T-helper 2 cell treated with Interferon-gamma antibody and Interleukin-4, amounts not matched to agents 100 ng/mL and 5 ng/mL, for 36 hours (primary cell): ENCODE measurements at regions not wholly inside any gene's neighbourhood (a gene's known extent, or its start where the extent isn't known, plus 50 kb on each side); places are given as distances from the start of the nearest gene placed in this dataset.
"Not testable (repeated sequence)": the region's sequence is repeated elsewhere in the genome, so short reads cannot be mapped to it uniquely, and the experiment has no call there.

Experiments used
- intact Hi-C: fragments of 100-400 bp; cut with micrococcal nuclease; formaldehyde crosslinking; loops from one replicate; pipeline ENCODE4 v1.15.1; 2023

DNA sequence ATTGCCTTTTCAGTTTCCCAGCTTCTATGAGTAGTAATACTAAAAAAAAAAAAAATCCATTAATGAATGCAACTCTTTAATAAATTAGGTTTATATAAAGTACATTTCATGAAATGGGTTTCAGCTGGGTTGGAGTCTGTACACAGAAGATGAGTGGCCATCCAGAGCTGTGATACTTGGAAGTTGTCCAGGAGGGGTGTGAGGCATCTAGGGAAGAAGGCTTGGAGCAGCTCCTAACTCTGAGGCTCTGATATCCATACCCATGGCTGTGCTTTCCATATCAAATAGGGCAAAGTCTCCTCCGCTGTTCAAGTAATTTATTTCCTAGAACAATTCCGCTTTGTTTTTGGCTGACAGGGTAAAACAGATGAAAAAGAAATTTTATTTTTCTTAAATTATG lies 423.3 kb upstream of the TENM3 start:
- intact Hi-C loops: no loop called here

DNA sequence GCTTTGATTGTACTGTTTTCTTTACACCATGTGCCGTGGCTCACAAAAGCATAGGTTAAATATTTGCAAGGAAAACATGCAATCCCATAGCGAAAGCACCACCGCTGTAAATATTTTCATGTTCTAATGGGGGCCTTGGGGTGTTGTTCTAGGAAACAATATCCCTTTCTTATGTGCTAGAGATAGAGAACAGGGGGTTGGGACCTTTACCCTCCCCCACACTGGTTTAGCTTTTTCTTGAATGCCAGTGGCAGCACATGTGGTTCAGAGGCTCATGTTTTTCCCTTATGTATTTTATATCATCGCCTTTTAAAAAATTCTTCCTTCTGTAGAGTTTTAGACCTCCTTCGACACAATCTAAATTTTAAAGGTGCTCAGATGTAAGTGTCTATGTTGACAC lies 422.6 kb upstream of the TENM3 start:
- intact Hi-C loops: no loop called here

DNA sequence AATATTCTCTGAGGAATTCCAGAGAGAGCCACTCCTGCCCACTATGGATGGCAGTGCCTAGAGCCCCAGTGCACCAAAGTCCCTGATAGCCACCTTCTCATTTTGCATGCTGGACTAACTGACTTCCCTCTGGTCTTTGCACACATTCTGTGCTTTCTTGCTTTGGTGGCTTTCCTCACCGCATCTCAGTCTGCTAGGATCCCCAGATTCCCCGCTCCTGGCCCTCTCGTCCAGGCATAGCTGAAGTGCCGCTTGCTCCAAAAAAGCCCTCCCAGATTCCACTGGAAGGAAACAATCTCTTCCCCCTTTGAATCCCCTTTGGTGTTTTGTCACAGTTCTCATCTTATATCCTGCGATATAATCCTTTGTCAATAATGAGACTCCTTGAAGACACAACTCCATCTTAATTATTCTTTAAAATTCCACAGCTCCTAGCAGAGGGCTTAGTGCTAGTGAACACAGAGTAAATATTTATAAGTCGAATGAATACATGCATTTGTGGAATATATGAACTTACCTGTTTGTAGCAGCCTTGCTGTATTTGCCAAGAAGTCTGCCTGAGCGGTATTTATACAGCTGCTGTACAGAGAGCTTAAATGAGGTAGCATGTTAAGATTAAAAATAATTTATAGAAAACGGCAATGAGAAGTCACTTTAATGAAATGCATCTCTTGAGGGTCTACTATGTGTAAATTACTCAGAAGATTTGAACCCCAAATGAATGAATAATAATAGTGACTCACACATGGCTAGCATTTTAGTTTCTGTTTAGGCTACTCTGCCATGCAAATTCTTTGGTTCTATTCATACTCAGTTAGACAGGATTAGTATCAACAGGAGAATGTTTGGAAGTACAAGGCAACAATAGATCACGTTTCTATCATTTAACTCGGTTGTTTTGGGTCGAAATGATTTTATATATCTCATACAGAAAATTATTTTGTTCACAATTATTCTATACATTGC lies 421.9 kb upstream of the TENM3 start:
- intact Hi-C loops: no loop called here

DNA sequence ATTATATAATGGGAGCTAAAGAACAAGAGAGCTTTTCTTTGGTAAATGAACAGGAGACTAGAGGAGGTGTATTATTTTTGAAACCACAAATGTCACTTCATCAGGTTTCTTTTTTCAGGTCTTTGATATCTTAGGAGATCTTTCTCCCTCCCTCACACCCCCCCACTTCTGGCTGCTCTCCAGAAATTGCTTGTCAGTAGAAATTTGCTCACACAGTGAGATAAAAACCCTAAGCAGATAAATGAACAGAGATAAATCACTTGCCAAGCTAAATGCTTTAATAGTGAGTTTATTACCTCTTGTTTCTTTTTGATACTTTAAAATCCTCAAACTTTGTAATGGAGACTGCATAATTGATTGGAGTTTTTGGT lies 421.2 kb upstream of the TENM3 start:
- intact Hi-C loops: no loop called here

DNA sequence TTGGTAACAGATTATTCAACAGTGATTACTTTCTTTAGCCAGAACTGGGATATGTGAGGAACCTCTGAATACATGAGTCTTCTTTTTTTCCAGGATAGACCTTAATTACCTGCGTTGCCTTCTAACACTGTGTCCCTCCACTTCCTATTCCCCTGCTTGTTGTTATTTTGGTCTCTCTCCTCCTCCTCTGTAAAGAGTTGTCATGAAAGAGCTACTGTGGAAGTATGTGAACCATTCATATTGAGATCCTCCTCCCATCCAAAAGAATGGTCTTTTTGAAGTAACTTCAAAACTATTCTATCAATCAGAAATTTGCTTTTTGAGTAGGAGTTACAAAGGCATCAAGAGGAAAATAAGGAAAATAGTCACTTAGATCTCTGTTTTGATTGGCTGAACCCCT lies 420.0 kb upstream of the TENM3 start:
- intact Hi-C loops: no loop called here

DNA sequence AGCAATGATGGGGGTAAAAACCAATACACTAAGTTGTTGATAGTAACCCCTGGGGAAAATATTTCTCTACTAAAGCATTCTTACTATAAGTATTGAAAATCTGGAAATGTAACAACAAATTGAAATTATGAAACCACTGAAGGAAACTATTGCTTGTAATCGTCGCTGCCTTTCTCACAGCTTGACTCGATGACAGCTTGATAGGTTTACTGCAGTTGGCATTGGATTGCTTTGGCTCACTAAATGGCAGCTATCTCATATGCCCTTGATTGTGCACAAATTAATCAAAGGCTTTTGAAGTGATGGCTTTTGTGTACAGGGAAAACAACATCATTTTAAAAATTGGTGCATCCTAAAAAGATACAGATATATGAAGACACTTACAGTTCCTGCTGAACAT lies 419.6 kb upstream of the TENM3 start:
- intact Hi-C loops: no loop called here

DNA sequence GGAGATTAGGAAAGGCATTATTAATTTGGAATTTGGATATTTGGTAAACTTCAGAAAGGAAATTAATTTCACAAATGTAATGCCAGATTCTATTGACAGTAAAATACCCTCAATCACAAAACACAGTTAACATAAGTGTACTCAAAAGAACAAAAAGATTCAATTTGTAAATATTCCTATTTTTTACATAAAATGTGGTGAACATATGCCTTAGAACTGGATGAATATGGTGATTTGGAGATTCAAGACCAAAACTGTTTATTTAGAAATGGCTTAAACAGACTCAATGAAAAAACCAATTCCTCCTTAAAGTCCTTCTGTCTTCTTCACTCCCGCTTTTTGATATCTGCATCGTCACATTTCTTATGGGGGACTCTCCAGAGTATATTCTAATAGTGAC lies 417.6 kb upstream of the TENM3 start:
- intact Hi-C loops: no loop called here

DNA sequence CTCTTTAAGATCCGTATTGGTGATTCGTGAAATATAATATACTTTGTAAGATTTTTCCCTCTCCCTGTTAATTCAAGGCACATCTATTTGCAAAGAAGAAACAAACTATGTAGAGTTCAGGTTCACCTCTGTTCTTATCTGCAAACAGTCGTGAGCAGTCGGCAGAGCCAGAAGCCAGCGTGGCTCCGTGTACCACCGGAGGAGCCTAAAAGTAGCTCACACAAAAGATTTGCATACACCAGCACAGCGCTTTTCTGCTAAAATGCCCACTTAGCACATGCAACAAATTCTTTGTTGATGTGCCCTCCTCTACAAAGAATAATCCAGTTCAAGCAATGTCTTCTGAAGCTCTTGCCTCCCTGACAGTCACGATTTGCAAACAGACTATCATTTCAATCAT lies 416.0 kb upstream of the TENM3 start:
- intact Hi-C loops: no loop called here

DNA sequence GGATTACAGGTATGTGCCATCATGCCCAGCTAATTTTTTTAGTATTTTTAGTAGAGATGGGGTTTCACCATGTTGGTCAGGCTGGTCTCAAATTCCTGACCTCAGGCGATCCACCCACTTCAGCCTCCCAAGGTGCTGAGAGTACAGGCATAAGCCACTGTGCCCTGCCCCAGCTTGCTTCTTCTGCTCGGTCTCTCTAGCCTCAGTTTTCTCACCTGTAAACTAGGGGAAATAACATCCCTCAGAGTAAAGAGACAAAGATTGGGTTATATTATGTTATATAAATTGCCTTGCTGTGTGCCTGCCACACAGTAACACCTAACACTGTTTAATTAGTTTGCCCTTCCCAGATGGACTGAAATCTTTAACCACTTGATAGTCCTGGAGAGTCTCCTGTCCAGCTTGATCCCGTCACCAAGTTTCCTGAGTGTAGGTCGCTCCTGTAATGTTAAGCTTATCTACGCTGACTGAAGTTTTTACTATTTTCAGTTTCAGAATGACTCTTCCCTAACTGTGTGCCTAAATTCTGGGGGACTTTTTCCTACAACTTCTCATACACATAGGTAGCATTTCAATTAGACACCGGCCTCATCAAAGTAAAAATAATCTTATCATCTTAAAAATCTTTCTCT lies 412.7 kb upstream of the TENM3 start:
- intact Hi-C loops: no loop called here

DNA sequence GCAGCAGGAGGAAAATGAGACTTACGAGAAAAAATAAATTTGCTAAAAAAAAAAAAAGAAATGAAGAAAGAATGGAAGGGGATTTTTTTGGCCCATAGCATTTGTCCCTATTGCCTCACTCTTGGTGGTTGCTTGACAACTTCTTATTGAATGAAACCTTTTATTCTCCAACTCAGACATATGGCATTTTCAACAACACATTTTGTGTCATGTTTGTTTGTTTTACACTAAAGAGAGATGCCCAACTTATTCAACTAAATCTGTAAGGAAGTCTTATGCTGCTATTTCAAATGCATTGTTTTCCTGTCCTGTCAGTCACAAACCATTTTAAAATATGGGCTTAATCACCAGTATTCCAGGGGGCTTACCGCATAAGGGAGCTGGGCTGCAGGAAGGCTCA lies 409.1 kb upstream of the TENM3 start:
- intact Hi-C loops: no loop called here

DNA sequence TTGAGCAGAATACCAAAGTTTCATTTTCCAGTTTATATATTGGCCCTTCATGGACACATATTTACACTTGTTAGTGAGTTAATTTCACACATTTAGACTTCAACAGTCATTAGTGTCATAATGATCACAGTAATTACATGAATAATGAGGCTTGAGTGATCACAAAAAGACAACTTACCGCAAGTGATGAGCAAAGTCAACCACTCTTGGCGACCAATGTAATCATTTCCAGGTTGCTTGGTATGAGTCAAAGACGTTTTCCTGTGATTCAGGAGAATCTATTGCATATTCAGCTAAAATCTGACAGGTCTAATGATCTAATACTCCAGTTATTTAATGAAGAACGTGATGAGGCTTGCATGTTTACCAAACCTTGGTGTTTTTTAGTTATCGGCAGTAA lies 407.9 kb upstream of the TENM3 start:
- intact Hi-C loops: no loop called here

DNA sequence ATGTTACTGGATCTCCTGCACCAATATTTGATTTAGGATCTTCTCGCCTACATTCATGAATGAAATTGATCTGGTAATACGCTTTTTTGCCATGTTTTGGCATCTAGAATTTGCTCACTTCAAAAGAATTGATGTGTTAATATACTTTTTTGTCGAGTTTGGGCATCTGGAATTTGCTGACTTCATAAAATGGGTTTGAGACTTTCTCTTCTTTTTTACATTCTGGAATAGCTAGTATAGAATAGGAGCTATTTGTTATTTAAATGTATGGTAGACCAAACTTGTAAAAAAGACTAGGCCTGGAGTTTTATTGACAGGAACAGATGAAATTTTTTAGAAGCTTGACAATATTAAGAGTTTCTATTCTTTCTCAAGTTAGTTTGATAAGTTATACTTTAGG lies 404.9 kb upstream of the TENM3 start:
- intact Hi-C loops: no loop called here

DNA sequence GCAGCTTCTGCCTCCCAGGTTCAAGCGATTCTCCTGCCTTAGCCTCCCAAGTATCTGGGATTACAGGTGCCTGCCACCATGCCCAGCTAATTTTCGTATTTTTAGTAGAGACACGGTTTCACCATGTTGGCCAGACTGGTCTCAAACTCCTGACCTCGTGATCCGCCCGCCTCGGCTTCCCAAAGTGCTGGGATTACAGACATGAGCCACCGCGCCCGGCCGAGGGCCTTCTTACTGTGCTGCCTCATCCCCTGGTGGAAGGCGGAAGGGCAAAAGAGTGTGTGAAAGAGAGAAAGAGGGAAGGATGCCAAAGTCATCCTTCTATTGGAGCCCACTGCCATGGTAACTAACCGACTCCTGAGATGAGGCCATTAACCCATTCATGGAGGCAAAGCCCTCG lies 399.4 kb upstream of the TENM3 start:
- intact Hi-C loops: not testable (repeated sequence)

DNA sequence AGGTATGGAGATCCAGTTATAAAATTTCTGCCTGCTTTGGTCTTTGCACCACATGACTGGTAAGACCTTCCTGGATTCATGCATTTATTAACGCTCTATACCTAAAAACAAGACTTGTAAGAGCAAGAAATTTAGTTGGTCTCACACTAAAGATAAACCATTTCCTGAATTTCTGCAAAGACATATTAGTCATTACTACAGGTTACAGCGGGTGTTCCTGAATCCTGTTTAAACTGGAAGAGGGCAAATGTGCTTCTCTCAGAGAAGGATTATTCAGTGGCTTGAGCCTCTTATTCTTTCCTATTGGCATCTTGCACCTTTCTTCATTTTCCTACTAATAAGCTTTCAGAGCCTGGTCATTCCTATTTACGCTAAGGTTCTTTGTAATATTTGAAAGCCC lies 397.6 kb upstream of the TENM3 start:
- intact Hi-C loops: no loop called here

DNA sequence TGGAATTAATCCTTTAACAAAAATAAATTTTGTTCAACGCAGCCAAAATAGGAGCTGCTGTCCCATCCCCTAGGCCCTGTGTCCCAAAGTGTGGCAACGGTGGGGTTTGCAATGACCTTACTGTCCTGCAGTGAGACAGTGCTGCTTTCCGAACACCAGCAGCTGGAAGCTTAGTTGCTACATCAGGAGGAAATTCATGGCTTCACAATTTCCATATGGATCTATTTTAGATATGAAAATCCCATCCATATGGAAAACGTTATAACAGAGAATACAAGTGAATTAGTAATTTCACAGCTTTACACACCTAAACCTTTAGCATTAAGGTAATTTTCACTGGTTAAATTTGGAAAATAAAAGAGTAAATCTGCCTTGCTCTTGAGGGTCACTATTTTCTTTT lies 396.3 kb upstream of the TENM3 start:
- intact Hi-C loops: no loop called here

DNA sequence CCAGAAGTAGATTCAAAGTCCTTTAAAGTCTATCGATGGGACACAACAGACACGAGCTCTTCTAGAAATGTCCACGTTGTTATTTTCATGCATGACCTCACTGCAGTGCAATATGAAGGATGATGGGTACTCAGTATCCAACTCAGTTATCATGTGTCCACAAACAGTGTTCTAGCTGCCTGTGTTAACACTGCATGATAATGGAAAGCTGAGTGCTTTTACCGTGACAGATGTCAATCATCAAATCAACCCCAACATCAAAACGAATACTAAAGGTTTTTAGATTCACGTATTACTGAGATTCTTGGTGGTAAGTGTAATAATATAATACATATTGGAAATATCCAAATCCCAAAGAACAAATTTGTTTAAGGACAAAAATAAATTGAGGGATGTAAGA lies 394.8 kb upstream of the TENM3 start:
- intact Hi-C loops: no loop called here

DNA sequence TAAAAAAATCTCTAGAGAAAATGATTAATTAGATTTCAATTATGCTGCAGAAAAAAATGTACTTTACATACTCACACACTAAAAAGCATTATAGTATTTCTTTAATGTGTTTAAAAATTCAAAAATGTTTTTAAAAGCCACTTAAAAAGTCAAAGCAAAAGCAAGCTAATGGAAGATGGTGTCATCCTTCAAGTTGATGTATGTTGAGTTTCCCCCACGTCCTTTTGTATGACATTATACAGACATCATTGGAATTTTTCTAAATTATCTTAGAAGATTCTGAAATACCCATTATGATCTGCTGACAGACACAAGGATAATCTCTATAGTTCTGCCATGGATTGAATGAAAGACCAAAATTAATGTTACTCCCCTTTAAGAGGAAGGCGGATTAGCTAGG lies 393.7 kb upstream of the TENM3 start:
- intact Hi-C loops: no loop called here

DNA sequence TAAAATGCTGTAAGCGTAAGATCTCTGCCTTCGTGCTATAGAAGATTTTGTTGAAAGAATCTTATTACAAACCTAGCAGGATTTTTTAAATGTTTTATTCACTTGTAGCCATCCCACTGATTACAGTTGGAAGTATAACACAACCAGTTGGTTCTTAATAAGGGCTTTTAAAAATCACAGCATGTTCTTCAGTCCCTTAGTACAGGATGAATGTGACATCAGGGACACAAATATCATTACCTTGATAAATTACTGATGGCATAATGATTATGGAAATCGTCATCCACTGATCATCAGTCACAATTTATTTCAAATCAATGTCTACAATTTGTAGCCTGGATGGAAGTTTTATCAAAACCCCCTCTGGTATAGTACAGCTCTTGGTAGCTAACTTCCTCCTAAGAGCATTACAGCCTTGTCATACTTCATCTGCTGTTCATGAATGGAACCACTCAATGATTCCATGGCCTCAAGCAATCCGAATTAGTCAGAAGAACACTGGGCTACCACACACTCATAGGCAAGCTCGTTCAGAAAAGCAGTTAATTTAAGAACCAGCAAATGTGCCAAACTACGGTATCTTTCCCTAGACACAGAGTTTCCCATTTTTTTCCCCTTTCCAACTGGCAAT lies 389.2 kb upstream of the TENM3 start:
- intact Hi-C loops: no loop called here

DNA sequence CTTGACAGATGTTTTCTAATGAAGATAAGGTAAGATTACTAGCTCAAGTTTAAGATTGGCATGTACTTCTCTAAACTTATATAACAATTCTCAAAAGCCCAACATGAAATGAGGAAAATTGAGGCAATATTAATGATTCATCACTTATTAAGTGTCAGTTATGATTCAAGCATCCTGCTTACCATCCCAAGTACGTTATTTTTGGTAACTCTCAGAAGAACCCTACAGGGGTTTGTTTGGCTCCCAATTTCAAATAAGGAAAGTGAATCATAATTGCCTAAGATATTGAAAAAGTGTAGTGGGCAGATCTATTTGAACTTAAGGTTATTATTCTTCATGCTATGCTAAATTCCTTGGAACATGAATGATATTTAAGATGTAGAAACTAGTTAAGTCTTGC lies 387.9 kb upstream of the TENM3 start:
- intact Hi-C loops: no loop called here

DNA sequence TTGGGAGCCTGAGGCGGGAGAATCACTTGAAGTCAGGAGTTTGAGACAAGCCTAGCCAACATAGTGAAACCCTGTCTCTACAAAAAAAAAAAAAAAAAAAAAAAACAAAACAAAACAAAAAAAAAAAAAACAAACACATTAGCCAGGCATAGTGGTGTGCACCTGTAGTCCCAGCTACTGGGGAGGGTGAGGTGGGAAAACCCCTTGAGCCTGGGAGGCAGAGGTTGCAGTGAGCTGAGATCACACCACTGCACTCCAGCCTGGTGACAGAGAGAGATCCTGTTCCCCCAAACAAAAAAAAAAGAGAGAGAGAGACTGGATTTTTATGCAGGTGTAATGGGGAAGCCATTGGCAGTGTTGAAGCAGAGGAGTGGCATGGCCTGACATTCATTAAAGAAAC lies 385.7 kb upstream of the TENM3 start:
- intact Hi-C loops: not testable (repeated sequence)

DNA sequence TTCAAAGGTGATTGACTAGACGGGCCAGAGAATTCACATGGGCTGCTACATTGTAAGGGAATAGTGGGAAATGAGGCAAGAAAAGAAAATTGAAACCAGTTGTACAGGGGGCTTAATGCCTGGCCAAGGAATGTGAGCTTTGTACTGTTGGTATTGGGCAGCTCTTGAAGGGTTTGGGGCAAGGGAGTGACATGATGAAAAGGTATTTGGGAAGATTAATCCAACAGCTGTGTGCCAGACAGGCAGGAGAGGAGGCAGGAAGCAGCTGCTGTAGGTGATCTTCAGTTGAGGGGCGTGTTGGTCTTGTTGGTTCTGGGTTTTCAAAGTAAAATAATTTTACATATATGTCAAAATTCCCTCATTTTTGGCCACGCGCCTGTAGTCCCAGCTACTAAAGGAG lies 384.5 kb upstream of the TENM3 start:
- intact Hi-C loops: no loop called here

DNA sequence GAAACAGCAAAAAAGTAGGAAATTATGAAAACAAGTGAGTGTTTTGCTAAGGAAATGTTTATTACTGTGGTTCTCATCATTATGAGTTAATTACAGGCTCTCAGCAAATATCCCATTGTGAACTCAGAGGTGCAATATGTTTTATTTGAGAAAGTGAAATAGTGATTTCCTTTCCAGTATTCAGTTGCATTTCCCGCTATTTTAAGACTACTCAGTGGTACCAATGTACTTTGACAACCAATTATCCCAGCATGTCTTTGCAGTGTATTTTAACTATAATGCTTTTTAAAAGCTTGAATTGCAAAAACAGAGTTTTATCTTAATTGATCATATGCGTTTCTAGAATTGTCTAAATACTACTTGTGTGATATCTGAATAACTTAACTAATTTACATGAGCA lies 383.8 kb upstream of the TENM3 start:
- intact Hi-C loops: no loop called here

DNA sequence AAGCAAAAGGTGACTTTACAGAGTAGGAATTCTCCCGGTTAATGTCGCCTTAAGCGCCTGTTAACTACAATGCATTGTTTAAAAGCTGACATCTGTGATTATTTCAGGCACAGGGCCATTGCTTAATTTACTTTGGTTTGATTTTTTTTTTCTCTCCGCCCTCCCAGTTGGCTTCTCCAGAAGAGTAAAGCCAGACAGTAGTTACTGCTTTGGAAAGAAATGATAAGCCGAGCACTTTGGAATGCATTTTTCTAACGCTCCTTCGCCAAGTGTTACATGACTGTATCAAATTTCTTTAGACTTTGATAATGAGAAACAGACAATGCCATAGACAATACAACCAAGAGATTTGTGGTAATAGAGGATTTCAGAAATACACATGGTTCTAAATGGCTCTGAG lies 383.0 kb upstream of the TENM3 start:
- intact Hi-C loops: no loop called here
